Omental fat pad (tissue), 3 donors: ENCODE measurements at regions not wholly inside any gene's neighbourhood (a gene's known extent, or its start where the extent isn't known, plus 50 kb on each side); places are given as distances from the start of the nearest gene placed in this dataset.

Experiments
- ATAC-seq: fragments of 150-250 bp; one replicate; pipeline ENCODE4 v1.9.1; 2016; ENCODE audit warnings: mild to moderate bottlenecking, moderate library complexity; ENCODE audit not compliant: low FRiP score
- DNase-seq: peaks from one replicate; pipeline ENCODE4 v3.0.0-alpha.2; 2019; ENCODE audit warnings: low spot score
- CTCF ChIP-seq, 3 donors: fragments of 450-650 bp; IDR thresholded peaks; one replicate each; pipeline ENCODE4 v1.5.1; 2016 to 2017; ENCODE audit warnings: antibody characterized with exemption in 3 of 3, mild to moderate bottlenecking in 3 of 3, moderate library complexity in 2 of 3

- no peak for DNase-seq
- no peak for ATAC-seq
- no peak for TF ChIP-seq CTCF (IDR thresholded peaks at IDR 0.05)
These were observed 1536.8 kb downstream of the KCNT2 start for GRCh38 chr1:195071461-195071860.

DNA sequence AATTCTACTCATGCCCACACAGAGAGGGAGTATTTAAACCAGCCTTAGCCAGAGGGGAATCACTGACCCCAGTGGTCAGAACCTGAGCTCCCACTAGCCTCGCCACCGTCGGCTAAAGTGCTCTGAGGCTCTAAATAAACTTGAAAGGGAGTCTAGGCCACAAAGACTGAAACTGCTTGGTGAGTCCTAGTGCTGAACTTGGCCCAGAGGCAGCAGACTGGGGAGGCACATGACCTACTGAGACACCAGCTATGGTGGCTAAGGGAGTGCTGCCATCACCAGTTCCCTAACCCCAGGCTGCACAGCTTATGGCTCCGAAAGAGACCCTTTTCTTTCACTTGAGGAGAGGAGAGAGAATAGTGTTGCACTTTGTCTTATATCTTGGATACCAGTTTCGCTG, 1542.8 kb downstream of the KCNT2 start:
- no peak for TF ChIP-seq CTCF (IDR thresholded peaks at IDR 0.05)
- ATAC-seq (no peak), DNase-seq (no peak)

GRCh38 chr1:195064358-195064757, 1543.9 kb downstream of the KCNT2 start:
- ATAC-seq (no peak), DNase-seq (no peak)
- TF ChIP-seq CTCF (IDR thresholded peaks at IDR 0.05) = no peak

- ATAC-seq (no peak), DNase-seq (no peak)
- TF ChIP-seq CTCF (IDR thresholded peaks at IDR 0.05) = no peak
These were observed 1554.0 kb downstream of the KCNT2 start for GRCh38 chr1:195054217-195054687.

DNA sequence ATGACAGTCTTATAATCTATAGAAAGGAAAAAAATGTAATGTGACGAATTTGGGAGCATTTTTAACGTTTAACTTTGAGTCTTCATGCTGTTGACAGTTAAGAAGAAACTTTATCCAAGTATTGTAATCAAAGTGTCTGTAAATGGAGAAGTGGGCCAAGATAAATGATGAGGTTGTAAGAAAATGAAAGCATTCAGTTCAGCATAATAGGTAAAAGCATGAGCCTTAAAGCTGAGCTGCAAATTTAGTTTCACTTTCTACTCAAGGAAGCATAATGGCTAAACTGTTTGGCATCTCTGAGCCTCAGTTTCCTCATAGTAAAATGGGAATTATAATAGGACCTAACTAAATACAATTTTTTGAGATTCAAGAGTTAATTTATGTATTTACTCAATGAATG, 1554.8 kb downstream of the KCNT2 start:
- no peak for DNase-seq
- no peak for ATAC-seq
- no peak for TF ChIP-seq CTCF (IDR thresholded peaks at IDR 0.05)

- DNase-seq (no peak), ATAC-seq (no peak)
- no peak for TF ChIP-seq CTCF (IDR thresholded peaks at IDR 0.05)
These were observed 1560.5 kb downstream of the KCNT2 start for GRCh38 chr1:195047772-195048171.

DNA sequence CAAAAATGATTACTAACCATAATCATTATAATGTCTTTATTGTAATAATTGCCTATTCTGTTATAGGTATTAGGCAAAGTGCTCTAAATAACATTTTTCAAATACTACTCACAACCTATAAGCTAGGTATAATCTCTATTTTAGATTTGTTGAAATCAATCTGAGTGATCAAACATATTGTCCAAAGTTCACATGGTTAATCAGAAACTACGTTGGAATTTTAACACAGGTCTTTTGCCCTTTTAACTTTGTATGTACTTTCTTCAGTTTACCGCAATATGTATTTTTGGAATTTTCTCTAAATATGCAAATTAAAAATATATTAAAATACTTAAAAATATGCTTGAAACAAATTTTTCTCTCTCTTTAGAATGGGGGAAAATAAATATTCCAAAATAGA, 1563.2 kb downstream of the KCNT2 start:
- no peak for ATAC-seq
- no peak for DNase-seq
- no peak for TF ChIP-seq CTCF (IDR thresholded peaks at IDR 0.05)
